SK-N-SH treated with all-trans-retinoic acid at 6 μM for 48 hours (cell line): ENCODE measurements at regions not wholly inside any gene's neighbourhood (a gene's known extent, or its start where the extent isn't known, plus 50 kb on each side); places are given as distances from the start of the nearest gene placed in this dataset.

Experiments used
- ATAC-seq: fragments of 200-7000 bp; cut with Tn5 transposase; 3 replicates; pipeline ENCODE4 v1.9.1; 2020; ENCODE audit warnings: mild to moderate bottlenecking, moderate library complexity
- ARNTL ChIP-seq: fragments of 450-650 bp; formaldehyde crosslinking; IDR thresholded peaks from 2 replicates; pipeline ENCODE4 v1.5.0; 2020; ENCODE audit warnings: low read depth, mild to moderate bottlenecking, moderate library complexity, borderline replicate concordance
- BACH2 ChIP-seq: fragments of 250-450 bp; sonication (Bioruptor Pico); IDR thresholded peaks from 2 replicates; pipeline ENCODE4 v1.9.0; 2021; ENCODE audit warnings: mild to moderate bottlenecking, borderline replicate concordance
- CREB5 ChIP-seq: fragments of 250-450 bp; sonication (Bioruptor Pico); IDR thresholded peaks from 2 replicates; pipeline ENCODE4 v1.5.1; 2020; ENCODE audit warnings: low read depth, mild to moderate bottlenecking, moderate library complexity
- CSDC2 ChIP-seq: fragments of 250-450 bp; sonication (Bioruptor Pico); IDR thresholded peaks from 2 replicates; pipeline ENCODE4 v1.5.0; 2020; ENCODE audit warnings: mild to moderate bottlenecking, moderate library complexity
- ESRRG ChIP-seq: fragments of 250-450 bp; sonication (Bioruptor Pico); IDR thresholded peaks from 2 replicates; pipeline ENCODE4 v1.6.1; 2021; ENCODE audit warnings: mild to moderate bottlenecking
- GLIS3 ChIP-seq: fragments of 250-450 bp; sonication (Bioruptor Pico); IDR thresholded peaks from 2 replicates; pipeline ENCODE4 v1.5.0; 2020; ENCODE audit warnings: mild to moderate bottlenecking, moderate library complexity
- ISL1 ChIP-seq: fragments of 250-450 bp; sonication (Bioruptor Pico); IDR thresholded peaks from 2 replicates; pipeline ENCODE4 v2.1.2; 2022; ENCODE audit warnings: mild to moderate bottlenecking, moderate library complexity
- OSR1 ChIP-seq: fragments of 250-450 bp; sonication (Bioruptor Pico); IDR thresholded peaks from 2 replicates; pipeline ENCODE4 v1.8.0; 2022; ENCODE audit warnings: moderate library complexity, mild to moderate bottlenecking, inconsistent platforms
- PPARA ChIP-seq: fragments of 250-450 bp; sonication (Bioruptor Pico); IDR thresholded peaks from 2 replicates; pipeline ENCODE4 v1.5.0; 2020; ENCODE audit warnings: mild to moderate bottlenecking, borderline replicate concordance
- RARB ChIP-seq: fragments of 250-450 bp; sonication (Bioruptor Pico); IDR thresholded peaks from 2 replicates; pipeline ENCODE4 v1.8.0; 2021; ENCODE audit warnings: mild to moderate bottlenecking, moderate library complexity
- SNAI2 ChIP-seq: fragments of 250-450 bp; sonication (Bioruptor Pico); IDR thresholded peaks from 2 replicates; pipeline ENCODE4 v1.5.0; 2020; ENCODE audit warnings: mild to moderate bottlenecking, moderate library complexity
- TCF4 ChIP-seq: fragments of 250-450 bp; sonication (Bioruptor Pico); IDR thresholded peaks from 2 replicates; pipeline ENCODE4 v1.8.0; 2021; ENCODE audit warnings: mild to moderate bottlenecking, moderate library complexity, borderline replicate concordance
- TOX ChIP-seq: fragments of 250-450 bp; sonication (Bioruptor Pico); IDR thresholded peaks from 2 replicates; pipeline ENCODE4 v1.8.0; 2021; ENCODE audit warnings: mild to moderate bottlenecking, moderate library complexity, borderline replicate concordance
- TSHZ2 ChIP-seq: fragments of 250-450 bp; sonication (Bioruptor Pico); IDR thresholded peaks from 2 replicates; pipeline ENCODE4 v1.5.0; 2020; ENCODE audit warnings: mild to moderate bottlenecking, moderate library complexity
- ZC3H10 ChIP-seq: fragments of 250-450 bp; sonication (Bioruptor Pico); IDR thresholded peaks from 2 replicates; pipeline ENCODE4 v1.5.1; 2021; ENCODE audit warnings: mild to moderate bottlenecking, moderate library complexity
- ZNF565 ChIP-seq: fragments of 450-650 bp; formaldehyde crosslinking; conservative IDR thresholded peaks from 2 replicates; pipeline ENCODE4 v1.5.0; 2020; ENCODE audit warnings: low read depth, mild to moderate bottlenecking, moderate library complexity
- ZNF70 ChIP-seq: fragments of 450-650 bp; formaldehyde crosslinking; IDR thresholded peaks from 2 replicates; pipeline ENCODE4 v1.5.0; 2020; ENCODE audit warnings: mild to moderate bottlenecking, moderate library complexity
- ZNF8 ChIP-seq: fragments of 450-650 bp; formaldehyde crosslinking; IDR thresholded peaks from 2 replicates; pipeline ENCODE4 v1.5.0; 2020; ENCODE audit warnings: mild to moderate bottlenecking, moderate library complexity
- TF ChIP-seq, protein P1 (sequence below): fragments of 250-450 bp; sonication (Bioruptor Pico); IDR thresholded peaks from 2 replicates; pipeline ENCODE4 v1.5.1; 2021; ENCODE audit warnings: mild to moderate bottlenecking, moderate library complexity
- TF ChIP-seq, protein P2 (sequence below): fragments of 250-450 bp; sonication (Bioruptor Pico); IDR thresholded peaks from 2 replicates; pipeline ENCODE4 v1.8.0; 2020; ENCODE audit warnings: mild to moderate bottlenecking, moderate library complexity, borderline replicate concordance

- TF ChIP-seq, protein P1, sequence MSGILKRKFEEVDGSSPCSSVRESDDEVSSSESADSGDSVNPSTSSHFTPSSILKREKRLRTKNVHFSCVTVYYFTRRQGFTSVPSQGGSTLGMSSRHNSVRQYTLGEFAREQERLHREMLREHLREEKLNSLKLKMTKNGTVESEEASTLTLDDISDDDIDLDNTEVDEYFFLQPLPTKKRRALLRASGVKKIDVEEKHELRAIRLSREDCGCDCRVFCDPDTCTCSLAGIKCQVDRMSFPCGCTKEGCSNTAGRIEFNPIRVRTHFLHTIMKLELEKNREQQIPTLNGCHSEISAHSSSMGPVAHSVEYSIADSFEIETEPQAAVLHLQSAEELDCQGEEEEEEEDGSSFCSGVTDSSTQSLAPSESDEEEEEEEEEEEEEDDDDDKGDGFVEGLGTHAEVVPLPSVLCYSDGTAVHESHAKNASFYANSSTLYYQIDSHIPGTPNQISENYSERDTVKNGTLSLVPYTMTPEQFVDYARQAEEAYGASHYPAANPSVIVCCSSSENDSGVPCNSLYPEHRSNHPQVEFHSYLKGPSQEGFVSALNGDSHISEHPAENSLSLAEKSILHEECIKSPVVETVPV (CRISPR knock-in tag) = no peak
- no peak for TF ChIP-seq TOX (CRISPR knock-in tag)
- TF ChIP-seq TCF4 = no peak
- TF ChIP-seq TSHZ2 (CRISPR knock-in tag) = no peak
- no peak for TF ChIP-seq ZNF8
- TF ChIP-seq ARNTL (CRISPR knock-in tag) = no peak
- no peak for TF ChIP-seq RARB (CRISPR knock-in tag)
- TF ChIP-seq, protein P2, sequence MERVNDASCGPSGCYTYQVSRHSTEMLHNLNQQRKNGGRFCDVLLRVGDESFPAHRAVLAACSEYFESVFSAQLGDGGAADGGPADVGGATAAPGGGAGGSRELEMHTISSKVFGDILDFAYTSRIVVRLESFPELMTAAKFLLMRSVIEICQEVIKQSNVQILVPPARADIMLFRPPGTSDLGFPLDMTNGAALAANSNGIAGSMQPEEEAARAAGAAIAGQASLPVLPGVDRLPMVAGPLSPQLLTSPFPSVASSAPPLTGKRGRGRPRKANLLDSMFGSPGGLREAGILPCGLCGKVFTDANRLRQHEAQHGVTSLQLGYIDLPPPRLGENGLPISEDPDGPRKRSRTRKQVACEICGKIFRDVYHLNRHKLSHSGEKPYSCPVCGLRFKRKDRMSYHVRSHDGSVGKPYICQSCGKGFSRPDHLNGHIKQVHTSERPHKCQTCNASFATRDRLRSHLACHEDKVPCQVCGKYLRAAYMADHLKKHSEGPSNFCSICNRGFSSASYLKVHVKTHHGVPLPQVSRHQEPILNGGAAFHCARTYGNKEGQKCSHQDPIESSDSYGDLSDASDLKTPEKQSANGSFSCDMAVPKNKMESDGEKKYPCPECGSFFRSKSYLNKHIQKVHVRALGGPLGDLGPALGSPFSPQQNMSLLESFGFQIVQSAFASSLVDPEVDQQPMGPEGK (CRISPR knock-in tag) = no peak
- TF ChIP-seq OSR1 (CRISPR knock-in tag) = no peak
- TF ChIP-seq CREB5 (CRISPR knock-in tag) = no peak
- TF ChIP-seq ZC3H10 (CRISPR knock-in tag) = no peak
- ATAC-seq = no peak
These were observed 1161.9 kb downstream of the UQCRFS1 start for GRCh38 chr19:28051047-28051446.

- no peak for TF ChIP-seq ISL1 (CRISPR knock-in tag)
- no peak for TF ChIP-seq ESRRG
- no peak for TF ChIP-seq TSHZ2 (CRISPR knock-in tag)
- TF ChIP-seq, all 23 proteins: peak for 0
- no peak for ATAC-seq
These were observed 1163.1 kb downstream of the UQCRFS1 start for GRCh38 chr19:28049875-28050274.

- TF ChIP-seq ZC3H10 (CRISPR knock-in tag) = no peak
- no peak for TF ChIP-seq SNAI2 (CRISPR knock-in tag)
- TF ChIP-seq TOX (CRISPR knock-in tag) = no peak
- ATAC-seq = no peak
These were observed 1166.0 kb downstream of the UQCRFS1 start for GRCh38 chr19:28046932-28047331.

DNA sequence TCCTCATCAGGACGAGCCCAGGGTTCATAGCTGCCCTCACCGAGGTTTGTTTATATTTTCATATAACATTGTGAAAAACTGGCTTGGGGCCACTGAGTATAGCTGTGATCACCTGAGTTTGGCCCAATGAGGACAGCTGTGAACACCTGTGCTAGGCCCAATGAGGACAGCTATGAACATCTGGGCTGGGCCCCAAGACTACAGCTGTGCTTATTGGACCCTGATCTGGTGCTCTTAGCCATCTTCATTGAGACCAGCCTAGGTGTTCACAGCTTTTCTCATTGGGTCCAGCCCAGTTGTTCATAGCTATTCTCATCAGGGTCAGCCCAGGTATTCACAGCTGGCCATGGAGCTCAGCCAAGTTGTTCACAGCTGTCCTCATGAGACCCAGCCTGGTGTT lies 1167.3 kb downstream of the UQCRFS1 start:
- no peak for ATAC-seq
- TF ChIP-seq CREB5 (CRISPR knock-in tag) (no peak), GLIS3 (CRISPR knock-in tag) (no peak), SNAI2 (CRISPR knock-in tag) (no peak), ISL1 (CRISPR knock-in tag) (no peak), ZNF70 (CRISPR knock-in tag) (no peak), TSHZ2 (CRISPR knock-in tag) (no peak), ZNF8 (no peak), BACH2 (no peak), CSDC2 (no peak), ARNTL (CRISPR knock-in tag) (no peak), ZNF565 (CRISPR knock-in tag) (no peak), OSR1 (CRISPR knock-in tag) (no peak), PPARA (CRISPR knock-in tag) (no peak)
